Stimulated activated naive B cell treated with anti-CD40 and anti-IgM and Interleukin-4, amounts not matched to agents 10 μg/mL and 1 μg/mL and 100 μg/mL, for 72 hours (primary cell): ENCODE measurements at regions not wholly inside any gene's neighbourhood (a gene's known extent, or its start where the extent isn't known, plus 50 kb on each side); places are given as distances from the start of the nearest gene placed in this dataset.

Experiments
- ATAC-seq, 2 donors: fragments of 150-1000 bp; cut with Tn5 transposase; replicated peaks; 2 replicates each; pipeline ENCODE4 v1.10.0; 2021; ENCODE audit warnings: moderate library complexity in 1 of 2
- DNase-seq: peaks from one replicate; pipeline ENCODE4 v3.0.0; 2021
- H3K27ac Mint-ChIP-seq: one replicate; pipeline ENCODE4 v1.8.0; 2022; ENCODE audit warnings: mild to moderate bottlenecking, mixed read lengths
- H3K27me3 Mint-ChIP-seq, 2 donors: one replicate each; pipeline ENCODE4 v1.8.0; 2022; ENCODE audit warnings: mixed read lengths in 2 of 2
- H3K36me3 Mint-ChIP-seq, 2 donors: one replicate each; pipeline ENCODE4 v1.8.0; 2022; ENCODE audit warnings: mixed read lengths in 2 of 2, mild to moderate bottlenecking in 1 of 2
- H3K4me1 Mint-ChIP-seq, 2 donors: one replicate each; pipeline ENCODE4 v1.8.0; 2022; ENCODE audit warnings: mixed read lengths in 2 of 2, mild to moderate bottlenecking in 1 of 2
- H3K4me3 Mint-ChIP-seq, 2 donors: one replicate each; pipeline ENCODE4 v1.8.0; 2022; ENCODE audit warnings: mild to moderate bottlenecking in 2 of 2, mixed read lengths in 2 of 2, moderate library complexity in 1 of 2
- H3K9me3 Mint-ChIP-seq, 2 donors: one replicate each; pipeline ENCODE4 v1.8.0; 2022; ENCODE audit warnings: mixed read lengths in 2 of 2, mild to moderate bottlenecking in 1 of 2

DNA sequence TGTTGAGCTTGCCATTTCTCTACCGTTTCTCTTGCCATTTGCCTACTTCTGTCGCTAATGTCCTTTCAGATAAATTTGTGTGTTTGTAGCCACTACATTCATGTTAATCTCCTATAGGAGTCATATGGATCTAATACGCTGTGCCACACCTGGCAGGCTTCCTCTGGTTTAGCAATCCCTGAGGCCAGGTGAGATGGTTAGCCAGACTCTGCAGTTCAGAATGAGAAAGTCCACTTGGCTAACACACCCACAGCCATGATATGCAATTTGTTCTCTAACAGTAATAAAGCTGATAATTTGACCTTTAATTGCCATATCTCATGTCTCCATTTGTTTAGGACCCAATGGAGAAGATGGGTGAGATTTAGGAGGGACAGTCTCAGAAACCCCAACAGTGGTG is 1261.6 kb upstream of the TMEM132C start:
- Mint-ChIP-seq H3K4me3 (no peak overlapping the region), H3K27ac (no peak overlapping the region), H3K4me1 (no peaks in the 10 kb centered on the region), H3K9me3 (peaks cover 0 to 2% of the 10 kb centered on the region in 2 donors), H3K36me3 (no peaks in the 10 kb centered on the region), H3K27me3 (no peaks in the 10 kb centered on the region)
- ATAC-seq (no peak), DNase-seq (no peak)

DNA sequence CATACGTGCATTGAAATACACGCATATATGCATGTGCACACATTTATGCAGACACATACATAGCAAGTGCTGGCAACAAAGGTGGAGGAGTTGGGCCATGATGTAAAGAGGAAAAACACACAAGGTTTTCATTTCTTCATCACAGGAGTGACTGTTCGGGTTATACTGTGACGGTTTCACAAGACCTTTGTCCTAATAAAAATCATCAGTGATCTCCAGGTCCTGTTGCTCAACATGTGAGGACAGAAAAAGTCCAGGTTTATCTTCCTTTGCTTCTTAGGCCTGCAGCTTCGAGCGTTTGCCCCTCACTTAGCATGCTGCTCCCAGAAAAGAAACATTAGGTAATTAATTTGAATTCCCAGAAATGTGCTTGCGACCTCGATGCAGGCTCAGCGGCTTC is 1260.0 kb upstream of the TMEM132C start:
- Mint-ChIP-seq H3K27ac (no peak overlapping the region), H3K9me3 (peaks cover 0 to 2% of the 10 kb centered on the region in 2 donors), H3K4me1 (no peaks in the 10 kb centered on the region), H3K36me3 (no peaks in the 10 kb centered on the region), H3K27me3 (no peaks in the 10 kb centered on the region), H3K4me3 (no peak overlapping the region)
- ATAC-seq (no peak), DNase-seq (no peak)

DNA sequence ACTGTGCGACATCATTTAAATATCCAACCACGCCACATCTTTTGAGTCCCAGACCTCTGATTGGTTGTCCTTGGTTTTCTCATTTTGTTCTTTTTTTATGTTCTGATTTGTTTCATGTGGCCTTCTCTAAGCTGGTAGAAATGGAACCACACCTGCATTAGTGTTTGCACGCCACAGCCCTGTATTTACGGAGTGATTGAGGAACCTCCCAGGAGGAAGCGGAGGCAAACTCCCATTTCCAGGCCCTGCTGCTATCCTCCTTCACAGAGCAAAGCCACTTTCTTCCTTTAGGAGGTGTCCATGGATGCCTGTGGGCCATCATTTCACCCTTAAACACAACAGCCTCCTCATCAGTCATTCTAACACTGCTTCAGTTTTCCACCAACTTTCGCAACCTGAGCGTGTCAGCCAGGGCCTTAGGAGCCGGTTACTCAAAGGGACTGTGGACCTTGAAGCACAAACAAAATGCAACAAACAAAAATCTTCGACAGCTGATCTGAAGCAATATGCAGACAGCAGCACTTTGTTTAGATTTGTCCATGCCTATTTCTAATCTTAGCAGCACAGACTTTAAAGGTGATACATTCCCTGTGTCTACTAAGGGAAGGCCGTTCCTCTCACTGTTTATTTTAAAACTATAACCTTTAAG is 1258.1 kb upstream of the TMEM132C start:
- no peak overlapping the region for H3K4me3 Mint-ChIP-seq

DNA sequence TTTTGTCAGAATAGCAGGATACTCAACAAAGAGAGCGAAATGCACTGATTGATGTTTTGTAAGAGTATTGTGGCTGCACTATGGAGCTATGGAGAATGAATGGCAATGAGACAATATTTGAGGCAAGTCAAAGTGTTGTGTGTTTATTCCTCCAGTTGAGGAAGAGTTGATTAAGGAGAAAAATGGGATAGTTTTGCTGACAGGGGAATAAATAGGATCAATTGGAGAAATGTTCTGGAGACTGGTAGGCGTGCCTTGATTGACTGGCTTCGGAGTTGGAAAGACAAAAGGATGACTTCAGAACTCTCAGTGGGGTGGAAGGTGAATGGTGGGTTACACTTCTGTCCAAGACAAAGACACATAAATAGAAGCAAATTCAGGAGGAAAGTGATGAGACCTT is 1254.9 kb upstream of the TMEM132C start:
- Mint-ChIP-seq H3K36me3 (no peaks in the 10 kb centered on the region), H3K4me3 (no peak overlapping the region), H3K9me3 (peaks cover 0 to 3% of the 10 kb centered on the region in 2 donors), H3K4me1 (no peaks in the 10 kb centered on the region), H3K27me3 (no peaks in the 10 kb centered on the region), H3K27ac (no peak overlapping the region)
- no peak for ATAC-seq
- no peak for DNase-seq

More for the DNA sequence above, 1258.1 kb upstream of the TMEM132C start:
- H3K4me1 Mint-ChIP-seq, result no peaks in the 10 kb centered on the region
- ATAC-seq (no peak), DNase-seq (no peak)
- H3K9me3 Mint-ChIP-seq, result peaks cover 0 to 3% of the 10 kb centered on the region in 2 donors
- H3K27me3 Mint-ChIP-seq, result no peaks in the 10 kb centered on the region
- no peak overlapping the region for H3K27ac Mint-ChIP-seq
- no peaks in the 10 kb centered on the region for H3K36me3 Mint-ChIP-seq

DNA sequence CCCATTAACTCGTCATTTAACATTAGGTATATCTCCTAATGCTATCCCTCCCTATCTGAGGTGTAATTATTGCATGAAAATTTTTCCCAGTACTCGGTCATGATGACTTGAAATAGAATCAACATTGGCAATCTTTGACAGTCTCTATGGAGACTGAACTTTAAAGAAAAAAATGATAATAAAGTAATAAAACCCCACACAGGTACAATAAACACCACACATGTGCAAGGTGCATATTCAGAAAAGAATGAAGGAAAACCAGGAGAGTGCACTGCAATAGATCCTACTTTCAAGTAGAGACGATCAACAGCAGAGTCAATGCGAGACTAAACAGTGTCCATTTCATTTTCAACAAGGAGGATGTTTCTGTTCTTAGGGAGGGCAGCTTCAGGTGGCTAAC is 1253.8 kb upstream of the TMEM132C start:
- Mint-ChIP-seq H3K9me3 (peaks cover 0 to 1% of the 10 kb centered on the region in 2 donors), H3K4me3 (no peak overlapping the region), H3K27ac (no peak overlapping the region), H3K27me3 (no peaks in the 10 kb centered on the region), H3K36me3 (no peaks in the 10 kb centered on the region), H3K4me1 (no peaks in the 10 kb centered on the region)
- DNase-seq (no peak), ATAC-seq (no peak)

DNA sequence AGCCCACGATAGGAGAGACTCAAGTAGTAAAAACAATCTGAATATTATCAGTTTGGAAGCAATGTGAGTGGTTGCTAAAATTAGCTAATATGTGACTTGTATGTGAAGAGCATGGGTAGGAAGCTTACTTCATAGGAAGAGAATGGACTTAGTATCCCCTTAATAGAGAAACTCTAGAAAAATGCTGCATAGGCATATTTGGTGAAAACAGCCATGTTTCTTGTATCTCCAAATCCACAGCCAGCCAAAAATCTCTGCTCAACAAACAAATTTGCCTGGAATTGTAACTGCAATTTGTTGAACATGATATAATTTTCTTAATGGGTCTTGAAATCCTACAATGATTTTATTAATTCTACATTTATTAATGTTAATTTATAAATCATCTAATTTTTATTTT is 1252.9 kb upstream of the TMEM132C start:
- Mint-ChIP-seq H3K36me3 (no peaks in the 10 kb centered on the region), H3K27ac (no peak overlapping the region), H3K4me3 (no peak overlapping the region), H3K9me3 (peaks cover 0 to 1% of the 10 kb centered on the region in 2 donors), H3K27me3 (no peaks in the 10 kb centered on the region), H3K4me1 (no peaks in the 10 kb centered on the region)
- ATAC-seq, result no peak
- DNase-seq, result no peak

DNA sequence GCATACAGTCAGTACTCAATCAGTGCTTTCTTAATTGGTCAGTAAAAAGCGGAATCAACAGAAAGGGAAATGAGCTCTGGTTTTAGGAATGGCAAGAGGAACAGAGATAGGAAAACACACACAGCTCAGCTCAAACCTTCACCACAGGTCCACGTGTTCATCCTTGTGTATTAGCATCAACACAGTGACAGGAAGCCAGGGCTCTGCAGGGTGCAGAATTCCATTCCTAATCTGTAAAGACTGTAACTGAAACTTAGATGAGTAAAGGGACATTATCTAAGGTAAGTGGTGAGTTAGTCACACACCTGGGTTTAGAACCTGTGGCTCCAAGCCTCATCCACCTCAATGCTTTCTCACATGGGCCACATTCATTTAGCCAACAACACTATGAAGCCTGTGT is 1242.2 kb upstream of the TMEM132C start:
- no peak overlapping the region for H3K27ac Mint-ChIP-seq
- DNase-seq (no peak), ATAC-seq (no peak)
- H3K9me3 Mint-ChIP-seq, result peaks cover 0 to 2% of the 10 kb centered on the region in 2 donors
- no peaks in the 10 kb centered on the region for H3K27me3 Mint-ChIP-seq
- no peaks in the 10 kb centered on the region for H3K36me3 Mint-ChIP-seq
- H3K4me1 Mint-ChIP-seq, result no peaks in the 10 kb centered on the region
- no peak overlapping the region for H3K4me3 Mint-ChIP-seq

DNA sequence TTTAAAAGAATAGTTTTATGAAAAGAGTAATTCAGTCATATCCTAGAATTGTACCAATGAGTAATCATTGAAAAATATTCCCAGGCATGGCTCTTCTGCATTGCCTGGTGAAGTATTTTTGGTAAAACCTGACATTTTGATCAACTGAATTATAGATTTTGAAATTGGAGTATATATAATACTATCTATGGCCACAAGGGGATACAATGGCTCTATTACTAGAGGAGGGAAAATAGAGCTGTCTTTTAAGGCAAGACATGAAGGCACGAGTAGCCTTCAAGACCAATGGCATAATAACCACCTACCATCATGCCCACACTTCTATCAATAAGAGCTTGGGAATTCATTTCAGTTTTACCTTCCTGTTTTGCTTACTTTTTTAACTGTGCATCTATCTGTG is 1241.4 kb upstream of the TMEM132C start:
- Mint-ChIP-seq H3K27ac (no peak overlapping the region), H3K27me3 (no peaks in the 10 kb centered on the region), H3K4me1 (no peaks in the 10 kb centered on the region), H3K36me3 (no peaks in the 10 kb centered on the region), H3K4me3 (no peak overlapping the region), H3K9me3 (peaks cover 0 to 2% of the 10 kb centered on the region in 2 donors)
- no peak for ATAC-seq
- no peak for DNase-seq

DNA sequence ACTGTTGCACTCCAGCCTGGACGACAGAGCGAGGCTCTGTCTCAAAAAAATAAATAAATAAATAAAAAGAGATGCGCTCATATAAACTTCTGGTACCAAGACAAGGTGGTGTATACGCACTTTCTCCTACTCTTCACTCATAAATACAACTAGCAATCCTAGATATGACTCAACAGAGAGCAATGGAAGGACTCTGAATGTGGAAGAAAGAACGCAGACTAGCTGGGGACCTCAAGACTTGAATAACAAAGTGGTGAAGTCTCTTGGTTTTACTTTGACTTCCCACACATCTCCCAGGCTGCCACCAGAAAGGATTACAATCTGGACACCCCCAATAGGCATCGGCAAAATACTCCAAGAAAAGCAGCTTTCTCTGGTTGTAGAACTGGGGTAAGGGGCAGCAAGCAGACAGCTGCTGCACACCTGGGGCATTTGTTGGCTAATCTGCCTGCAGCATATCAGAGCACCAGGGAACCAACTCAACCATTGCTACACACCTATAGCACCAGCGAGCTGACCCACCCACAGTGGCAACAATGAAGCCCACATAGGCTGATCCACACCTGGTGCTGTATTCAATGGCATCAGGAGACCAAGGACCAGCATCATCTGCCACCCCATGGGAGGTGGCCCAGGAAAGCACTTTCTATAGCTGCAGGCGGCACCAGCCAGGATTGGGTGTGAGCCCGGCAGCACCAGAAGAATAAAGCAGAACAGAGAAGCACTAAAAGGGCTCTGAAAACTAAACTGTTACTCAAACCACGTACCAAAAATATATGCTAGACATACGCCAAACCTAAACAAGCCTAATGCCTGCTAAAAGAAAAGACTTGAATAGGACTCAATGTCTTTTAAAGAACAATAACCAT is 1231.7 kb upstream of the TMEM132C start:
- no peak for ATAC-seq
- no peak for DNase-seq
- Mint-ChIP-seq H3K9me3 (peaks cover 0 to 7% of the 10 kb centered on the region in 2 donors), H3K4me1 (no peaks in the 10 kb centered on the region), H3K27me3 (no peaks in the 10 kb centered on the region), H3K4me3 (no peak overlapping the region), H3K27ac (no peak overlapping the region), H3K36me3 (no peaks in the 10 kb centered on the region)

DNA sequence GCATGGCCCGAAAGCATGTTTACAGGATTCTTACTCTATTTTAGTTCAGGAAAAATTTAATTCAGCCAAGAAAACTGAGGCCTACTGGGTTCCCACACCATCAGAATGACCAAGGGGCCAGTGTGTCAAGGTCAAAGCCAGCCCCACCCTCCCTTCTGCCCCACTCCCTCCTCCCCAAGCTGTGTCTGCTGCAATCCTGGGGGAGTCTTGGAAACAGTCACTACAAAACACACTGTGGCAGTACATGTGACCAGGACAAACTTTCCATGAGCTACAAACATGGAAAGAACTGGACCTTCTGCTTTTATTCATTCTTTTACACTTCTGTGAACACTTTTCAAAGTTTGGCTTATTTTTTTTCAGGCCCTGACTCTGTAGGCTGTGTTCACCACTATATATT is 1228.8 kb upstream of the TMEM132C start:
- Mint-ChIP-seq H3K9me3 (peaks cover 3 to 14% of the 10 kb centered on the region in 2 donors), H3K4me3 (no peak overlapping the region), H3K27me3 (no peaks in the 10 kb centered on the region), H3K4me1 (peaks cover 3 to 10% of the 10 kb centered on the region in 2 donors), H3K36me3 (no peaks in the 10 kb centered on the region), H3K27ac (no peak overlapping the region)
- no peak for DNase-seq
- ATAC-seq, result no peak

DNA sequence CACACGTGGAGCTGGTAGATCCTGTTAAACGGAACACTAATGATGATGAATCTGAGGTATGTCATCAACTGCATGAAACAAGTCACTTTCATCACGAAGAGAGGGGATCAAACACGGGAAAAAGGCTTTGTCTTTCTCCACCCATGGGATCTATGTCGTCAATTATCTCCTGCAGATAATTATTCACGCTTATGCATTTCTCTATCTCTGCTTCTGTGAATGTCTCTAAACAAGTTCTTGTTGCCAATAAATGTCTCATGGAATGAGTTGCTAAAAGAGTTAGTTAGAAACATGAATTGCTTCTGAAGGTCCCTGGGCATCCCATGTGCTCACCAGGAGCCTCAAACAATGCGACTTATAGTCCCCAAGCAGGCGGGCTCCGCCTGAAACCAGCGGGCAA is 1228.2 kb upstream of the TMEM132C start:
- Mint-ChIP-seq H3K4me1 (peaks cover 3 to 10% of the 10 kb centered on the region in 2 donors), H3K27ac (no peak overlapping the region), H3K9me3 (peaks cover 3 to 14% of the 10 kb centered on the region in 2 donors), H3K36me3 (no peaks in the 10 kb centered on the region), H3K4me3 (no peak overlapping the region), H3K27me3 (no peaks in the 10 kb centered on the region)
- DNase-seq (no peak), ATAC-seq (no peak)

DNA sequence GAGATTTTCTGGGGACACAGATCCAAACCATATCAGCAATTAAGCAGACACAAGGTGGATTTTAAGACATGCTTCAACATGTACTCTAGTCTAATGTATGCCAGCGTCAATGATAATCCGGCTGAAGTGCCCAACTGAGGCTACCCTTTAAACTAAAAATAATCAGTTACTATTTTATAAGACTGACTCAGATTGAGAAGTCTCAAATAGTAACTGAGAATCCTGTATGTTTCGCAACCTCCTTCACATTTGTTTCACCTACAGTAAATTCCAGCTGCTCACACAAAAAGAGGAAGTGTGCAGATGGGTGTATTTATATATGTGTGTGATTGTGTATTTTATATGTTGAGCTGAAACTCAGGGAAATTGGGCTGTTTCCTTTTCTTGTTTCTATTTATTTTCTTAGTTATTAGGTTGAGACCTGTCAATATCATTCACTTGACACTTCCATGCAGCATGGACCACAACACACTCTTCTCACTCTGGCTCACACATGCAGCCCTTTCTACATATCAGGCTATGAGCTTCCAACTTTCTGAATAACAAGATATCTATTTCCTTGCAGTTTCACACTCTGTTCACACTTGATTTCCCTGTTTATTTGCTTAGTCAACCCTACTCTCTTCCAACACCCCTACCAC is 1224.9 kb upstream of the TMEM132C start:
- H3K4me3 Mint-ChIP-seq, result no peak overlapping the region
- peaks cover 3 to 14% of the 10 kb centered on the region in 2 donors for H3K9me3 Mint-ChIP-seq
- no peak for DNase-seq
- peak; percentile 84 to 91 for ATAC-seq
- H3K36me3 Mint-ChIP-seq, result no peaks in the 10 kb centered on the region
- no peak overlapping the region for H3K27ac Mint-ChIP-seq
- no peaks in the 10 kb centered on the region for H3K27me3 Mint-ChIP-seq
- peaks cover 3 to 10% of the 10 kb centered on the region in 2 donors for H3K4me1 Mint-ChIP-seq

DNA sequence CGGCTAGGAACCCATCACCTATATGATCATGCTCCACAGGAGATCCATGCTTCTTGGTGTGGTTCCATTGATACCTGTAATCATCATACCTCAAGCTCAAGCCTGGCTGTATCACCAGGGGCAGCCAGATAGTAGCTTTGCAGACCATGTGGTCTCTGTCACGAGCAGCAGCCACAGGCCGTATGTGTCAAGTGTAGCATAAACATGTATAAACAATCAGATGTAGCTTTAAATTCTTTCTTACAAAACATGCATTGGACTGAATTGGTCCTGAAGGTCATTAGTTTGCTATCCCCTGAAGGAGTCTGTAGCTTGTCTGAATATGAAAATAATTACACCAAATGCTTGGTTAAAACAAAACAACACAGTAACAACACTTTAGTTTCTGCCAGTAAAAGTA is 1223.2 kb upstream of the TMEM132C start:
- no peak for ATAC-seq
- no peak for DNase-seq
- peaks cover 3 to 14% of the 10 kb centered on the region in 2 donors for H3K9me3 Mint-ChIP-seq
- no peak overlapping the region for H3K4me3 Mint-ChIP-seq
- H3K27me3 Mint-ChIP-seq, result no peaks in the 10 kb centered on the region
- peaks cover 3 to 10% of the 10 kb centered on the region in 2 donors for H3K4me1 Mint-ChIP-seq
- H3K27ac Mint-ChIP-seq, result no peak overlapping the region
- H3K36me3 Mint-ChIP-seq, result no peaks in the 10 kb centered on the region

DNA sequence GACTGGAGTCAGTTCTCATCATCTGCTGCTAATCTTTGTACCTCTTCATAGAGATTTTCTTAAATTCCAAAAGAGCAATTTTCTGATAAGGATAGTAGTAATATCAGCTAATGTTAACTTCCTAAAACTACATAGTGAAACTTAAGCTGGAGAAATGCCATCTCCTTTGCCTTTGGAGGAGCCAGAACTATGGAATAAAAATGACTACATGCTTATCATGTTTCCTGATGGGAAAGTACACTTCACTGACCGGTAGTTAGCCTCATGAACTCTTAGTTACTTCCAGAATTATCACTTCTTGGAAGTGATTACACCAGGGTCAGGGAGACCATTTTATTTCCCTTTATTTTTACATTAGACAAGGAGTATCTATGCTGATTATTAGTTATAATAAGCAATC is 1222.1 kb upstream of the TMEM132C start:
- peaks cover 3 to 12% of the 10 kb centered on the region in 2 donors for H3K9me3 Mint-ChIP-seq

More for the DNA sequence above, 1222.1 kb upstream of the TMEM132C start:
- Mint-ChIP-seq H3K36me3 (no peaks in the 10 kb centered on the region), H3K4me1 (peaks cover 3 to 10% of the 10 kb centered on the region in 2 donors), H3K27me3 (no peaks in the 10 kb centered on the region), H3K4me3 (no peak overlapping the region), H3K27ac (no peak overlapping the region)
- DNase-seq (no peak), ATAC-seq (no peak)
